Ovary (tissue), 7 donors: ENCODE measurements at regions not wholly inside any gene's neighbourhood (a gene's known extent, or its start where the extent isn't known, plus 50 kb on each side); places are given as distances from the start of the nearest gene placed in this dataset.
"Not testable (repeated sequence)": the region's sequence is repeated elsewhere in the genome, so short reads cannot be mapped to it uniquely, and the experiment has no call there.

Experiments
- DNase-seq, 5 donors: peaks; one replicate each; pipeline ENCODE4 v3.0.0-alpha.2; 2019 to 2020
- H3K27ac ChIP-seq, 2 donors: fragments of 200-600 bp; one replicate each; pipeline versions ENCODE4 v1.5.1 to v1.8.0; 2019 to 2022
- H3K27me3 ChIP-seq: fragments of 200-600 bp; one replicate; pipeline ENCODE4 v1.8.0; 2022
- H3K36me3 ChIP-seq: fragments of 200-600 bp; sonication (generic); one replicate; pipeline ENCODE4 v1.5.1; 2019
- H3K4me1 ChIP-seq: one replicate; pipeline ENCODE4 v1.8.1; 2013; ENCODE audit warnings: mild to moderate bottlenecking, moderate library complexity; ENCODE audit not compliant: insufficient read depth
- H3K4me3 ChIP-seq: fragments of 200-600 bp; sonication (generic); one replicate; pipeline ENCODE4 v1.5.1; 2017
- H3K9me3 ChIP-seq, 2 donors: fragments of 200-600 bp in 1 of 2; sonication (generic) in 1 of 2; one replicate each; pipeline versions ENCODE4 v1.5.1 to v1.8.1; 2013 to 2019; ENCODE audit warnings: mild to moderate bottlenecking in 1 of 2, moderate library complexity in 1 of 2
- EP300 ChIP-seq: sonication (generic); formaldehyde crosslinking; IDR thresholded peaks from one replicate; pipeline ENCODE4 v1.6.1; 2017; ENCODE audit warnings: antibody characterized with exemption
- POLR2A ChIP-seq: fragments of 450-650 bp; IDR thresholded peaks from one replicate; pipeline ENCODE4 v1.6.1; 2017; ENCODE audit warnings: antibody characterized with exemption, mild to moderate bottlenecking, moderate library complexity
- WGBS, 3 donors: extraction: QIAGEN DNeasy Blood & Tissue Kit in 1 of 3; methylation state at CpG; one replicate each; pipeline versions ENCODE4 v1.1.5 to v1.1.7; 2013 to 2017; 5-methylcytosine and 5-hydroxymethylcytosine counted together
- intact Hi-C, 4 donors: fragments of 100-400 bp; cut with DNase I; formaldehyde crosslinking; loops; one replicate each; pipeline versions ENCODE4 v1.11.0 to v1.15.1; 2022 to 2023
- TF ChIP-seq, protein P1 (sequence below), 3 donors: fragments of 450-650 bp in 2 of 3; fragments of 200-600 bp in 1 of 3; IDR thresholded peaks; one replicate each; pipeline versions ENCODE4 v1.5.1 to v1.8.0; 2016 to 2022; ENCODE audit warnings: antibody characterized with exemption in 3 of 3, mild to moderate bottlenecking in 1 of 3
- donor health status: DM: no; HTN: no; CAD: no; lungs with moderate emphysema.
- donor health status: DM: no; HTN: no; CAD: no.
- donor health status: Bipolar disorder and iron deficiency.
- donor health status: DM: no; HTN: no; CAD: no.
- donor health status: DM: yes; HTN: yes; CAD: no.

- Histone ChIP-seq H3K9me3 (no peaks in the 10 kb centered on the region), H3K4me3 (no peak overlapping the region), H3K36me3 (no peaks in the 10 kb centered on the region), H3K27me3 (no peaks in the 10 kb centered on the region), H3K27ac (no peak overlapping the region), H3K4me1 (no peaks in the 10 kb centered on the region)
- TF ChIP-seq EP300 (no peak), POLR2A (no peak)
- TF ChIP-seq, protein P1, sequence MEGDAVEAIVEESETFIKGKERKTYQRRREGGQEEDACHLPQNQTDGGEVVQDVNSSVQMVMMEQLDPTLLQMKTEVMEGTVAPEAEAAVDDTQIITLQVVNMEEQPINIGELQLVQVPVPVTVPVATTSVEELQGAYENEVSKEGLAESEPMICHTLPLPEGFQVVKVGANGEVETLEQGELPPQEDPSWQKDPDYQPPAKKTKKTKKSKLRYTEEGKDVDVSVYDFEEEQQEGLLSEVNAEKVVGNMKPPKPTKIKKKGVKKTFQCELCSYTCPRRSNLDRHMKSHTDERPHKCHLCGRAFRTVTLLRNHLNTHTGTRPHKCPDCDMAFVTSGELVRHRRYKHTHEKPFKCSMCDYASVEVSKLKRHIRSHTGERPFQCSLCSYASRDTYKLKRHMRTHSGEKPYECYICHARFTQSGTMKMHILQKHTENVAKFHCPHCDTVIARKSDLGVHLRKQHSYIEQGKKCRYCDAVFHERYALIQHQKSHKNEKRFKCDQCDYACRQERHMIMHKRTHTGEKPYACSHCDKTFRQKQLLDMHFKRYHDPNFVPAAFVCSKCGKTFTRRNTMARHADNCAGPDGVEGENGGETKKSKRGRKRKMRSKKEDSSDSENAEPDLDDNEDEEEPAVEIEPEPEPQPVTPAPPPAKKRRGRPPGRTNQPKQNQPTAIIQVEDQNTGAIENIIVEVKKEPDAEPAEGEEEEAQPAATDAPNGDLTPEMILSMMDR (IDR thresholded peaks at IDR 0.05), result no peak
- no peak for DNase-seq
- intact Hi-C loops, result no loop called here
- WGBS, 3 donors, result 71 to 86% (median 72%) methylated on average over 1 of the region's 1 CpG
Measured at GRCh38 chr17:22128171-22128570, 435.8 kb downstream of the KCNJ18 start.

DNA sequence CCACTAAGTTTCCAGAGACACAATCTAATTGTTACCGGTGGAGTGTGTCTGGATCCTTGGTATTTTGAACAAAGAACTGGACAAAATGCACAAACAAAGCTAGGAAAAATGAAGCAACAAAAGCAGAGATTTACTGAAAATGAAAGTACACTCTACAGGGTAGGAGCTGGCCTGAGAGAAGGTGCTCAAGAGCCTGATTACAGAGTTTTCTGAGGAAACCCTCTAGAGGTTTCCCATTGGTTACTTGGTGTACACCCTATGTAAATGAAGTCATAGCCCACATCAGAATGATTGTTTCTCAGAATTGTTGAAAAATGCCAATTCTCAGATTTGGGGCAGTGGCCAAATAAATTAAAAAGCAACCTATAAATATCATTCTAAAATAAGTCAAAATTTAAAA, 436.4 kb downstream of the KCNJ18 start:
- Histone ChIP-seq H3K4me1 (no peaks in the 10 kb centered on the region), H3K36me3 (no peaks in the 10 kb centered on the region), H3K9me3 (no peaks in the 10 kb centered on the region), H3K27ac (no peak overlapping the region), H3K27me3 (no peaks in the 10 kb centered on the region), H3K4me3 (no peak overlapping the region)
- 68 to 86% (median 75%) methylated on average over 1 of the region's 1 CpG for WGBS, 3 donors
- TF ChIP-seq POLR2A (no peak), EP300 (no peak)
- TF ChIP-seq, protein P1 (IDR thresholded peaks at IDR 0.05), result no peak
- intact Hi-C loops, result no loop called here
- no peak for DNase-seq

GRCh38 chr17:22129920-22130319, 437.6 kb downstream of the KCNJ18 start:
- 38 to 50% (median 46%) methylated on average over 5 of the region's 5 CpGs for WGBS, 3 donors
- DNase-seq, H3K27me3 ChIP-seq, H3K4me3 ChIP-seq, H3K9me3 ChIP-seq, H3K27ac ChIP-seq, intact Hi-C loops, H3K36me3 ChIP-seq, H3K4me1 ChIP-seq: not testable (repeated sequence)

DNA sequence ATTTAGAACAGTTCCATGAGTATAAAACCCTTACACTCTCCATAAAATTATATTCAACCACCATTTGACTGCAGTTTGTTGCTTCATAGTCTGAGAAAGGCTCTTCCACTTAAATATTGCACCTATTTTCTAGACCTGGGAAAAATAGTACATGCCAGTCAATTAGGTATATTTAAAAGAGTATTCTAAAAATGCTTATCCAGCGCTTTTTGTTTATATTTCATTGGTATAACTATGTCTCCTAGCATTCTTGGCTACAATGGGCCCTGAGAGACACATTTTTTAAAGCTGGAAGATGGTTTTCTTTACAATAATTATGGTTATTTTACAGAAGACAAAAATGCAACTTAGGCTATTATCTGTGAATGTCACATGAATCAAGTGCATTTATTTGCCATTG, 439.4 kb downstream of the KCNJ18 start:
- no peaks in the 10 kb centered on the region for H3K9me3 ChIP-seq
- 10 to 14% (median 13%) methylated on average over 1 of the region's 1 CpG for WGBS, 3 donors
- intact Hi-C loops, result no loop called here
- H3K36me3 ChIP-seq, result no peaks in the 10 kb centered on the region
- H3K27me3 ChIP-seq, result no peaks in the 10 kb centered on the region
- no peaks in the 10 kb centered on the region for H3K4me1 ChIP-seq
- DNase-seq, result no peak
- no peak overlapping the region for H3K4me3 ChIP-seq
- H3K27ac ChIP-seq, result no peak overlapping the region
- TF ChIP-seq EP300, result no peak
- no peak for TF ChIP-seq POLR2A
- TF ChIP-seq, protein P1 (IDR thresholded peaks at IDR 0.05), result no peak

DNA sequence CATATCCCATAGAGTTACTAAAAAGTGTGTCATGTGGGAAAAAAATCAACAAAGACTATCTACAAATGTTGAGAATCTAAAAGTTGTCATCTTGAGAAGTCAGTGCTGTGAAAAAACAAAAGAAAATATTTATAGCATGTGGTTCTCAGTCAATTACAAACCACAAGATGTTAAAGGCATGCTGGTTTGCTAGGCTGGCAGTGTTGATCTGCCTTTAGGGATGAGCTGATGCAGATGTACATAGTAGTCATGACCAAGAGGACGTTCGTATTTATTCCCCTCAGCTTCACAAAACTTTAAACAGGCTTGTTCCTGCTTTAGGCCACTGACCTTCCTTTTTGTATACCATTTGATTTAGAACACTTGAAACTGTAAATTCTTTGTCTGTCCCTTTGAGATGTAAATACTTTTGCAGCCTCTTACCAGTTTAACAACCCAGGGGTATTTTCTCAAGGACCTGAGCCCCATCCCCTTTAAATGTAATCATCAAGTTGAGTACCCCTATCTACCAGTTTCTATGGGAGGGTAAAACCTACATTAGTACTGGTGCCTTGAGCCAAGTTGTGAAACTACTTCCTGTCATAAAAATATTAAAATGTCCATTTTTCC, 446.6 kb downstream of the KCNJ18 start:
- TF ChIP-seq EP300 (no peak), POLR2A (no peak)
- TF ChIP-seq, protein P1 (IDR thresholded peaks at IDR 0.05), result no peak
- Histone ChIP-seq H3K4me1 (no peaks in the 10 kb centered on the region), H3K27me3 (no peaks in the 10 kb centered on the region), H3K9me3 (no peaks in the 10 kb centered on the region), H3K36me3 (no peaks in the 10 kb centered on the region), H3K27ac (no peak overlapping the region), H3K4me3 (no peak overlapping the region)
- DNase-seq, result no peak
- WGBS, 3 donors, result 16 to 27% (median 24%) methylated on average over 2 of the region's 2 CpGs
- intact Hi-C loops, result no loop called here
